ENCODE measurements at regions not wholly inside any gene's neighbourhood (a gene's known extent, or its start where the extent isn't known, plus 50 kb on each side); places are given as distances from the start of the nearest gene placed in this dataset.
A peak's percentile ranks its signal among the peaks of the same experiment; 100 is the strongest.

GRCh38 chr2:136351684-136352083, 233.7 kb upstream of the CXCR4 start:
- H3K9ac ChIP-seq (ENCODE audit: control insufficient read depth, insufficient read depth, low read length): no peak overlapping the region
- no peaks in the 10 kb centered on the region for H3K79me2 ChIP-seq (ENCODE audit: control insufficient read depth, insufficient read depth, low read length)
- WGBS (ENCODE audit: insufficient coverage, insufficient replicate concordance, low lambda C conversion rate, missing lambda C conversion rate): 31% methylated on average over 4 of the region's 4 CpGs
- intact Hi-C loops (cut with micrococcal nuclease; ENCODE audit: unreplicated experiment): no loop called here
- BruUV-seq (replicated peaks): no TSS peak
- no peak overlapping the region for H3K4me2 ChIP-seq (ENCODE audit: control insufficient read depth, insufficient read depth)
- no peaks in the 10 kb centered on the region for H3K36me3 ChIP-seq (ENCODE audit: control insufficient read depth in 2 of 2, insufficient read depth in 2 of 2, low read length in 1 of 2)
- no peaks in the 10 kb centered on the region for H3K27me3 ChIP-seq (replicated peaks in 1 of 2; ENCODE audit: control insufficient read depth in 2 of 2, insufficient read depth in 2 of 2, low read length in 1 of 2)
- RAD21 ChIA-PET (ENCODE audit: unreplicated experiment): interaction anchor here (1.2 kb wide), 1 partner anchor 25 kb away, joined by 3 read pairs; no protein-coding TSS in a partner anchor
- no peak overlapping the region for H3K4me3 ChIP-seq
- CTCF ChIA-PET: no interaction called here
- 0 out of 2 replicates have a peak, but pooled peaks have one; percentile 11 for TF ChIP-seq MTA2 (IDR thresholded peaks at IDR 0.05; ENCODE audit: low read depth)
- peak; percentile 27; the same call in 1 of the 2 replicates for TF ChIP-seq RUNX3 (IDR thresholded peaks at IDR 0.05; ENCODE audit: low read length)
- no peak for TF ChIP-seq EP300 (IDR thresholded peaks at IDR 0.05; ENCODE audit: borderline replicate concordance in 1 of 2, control insufficient read depth in 1 of 2, low read depth in 2 of 2, low read length in 2 of 2)
- H2AFZ ChIP-seq (ENCODE audit: control insufficient read depth, low read depth, low read length): no peak overlapping the region
- DNase-seq (ENCODE audit: low read depth, low spot score) (no peak), ATAC-seq (peak; percentile 21; the same call in 1 of the 3 replicates), FAIRE-seq (no peak)
- in situ Hi-C loops (cut with MboI): no loop called here
- no peaks in the 10 kb centered on the region for H3K4me1 ChIP-seq (ENCODE audit: control insufficient read depth, insufficient read depth, low read length)
- peaks cover 1% of the 10 kb centered on the region; the same call in 2 of the 3 replicates for H3K9me3 ChIP-seq (replicated peaks; ENCODE audit: control insufficient read depth, insufficient read depth, low read length)
- SMC1A ChIA-PET (ENCODE audit: uncharacterized antibody, unreplicated experiment): interaction anchor here (0.9 to 2.5 kb wide), 4 partner anchors 24 to 96 kb away, joined by 3 to 7 read pairs (median 4); no protein-coding TSS in a partner anchor
- H4K20me1 ChIP-seq (ENCODE audit: control insufficient read depth, insufficient read depth): no peaks in the 10 kb centered on the region
- H3K27ac ChIP-seq (ENCODE audit: control insufficient read depth, insufficient read depth): no peak overlapping the region
- POLR2A ChIA-PET: interaction anchor here (0.6 to 0.9 kb wide), 2 partner anchors 41 to 403 kb away, joined by 3 read pairs; no protein-coding TSS in a partner anchor

- BruUV-seq (replicated peaks): no TSS peak
- SMC1A ChIA-PET (ENCODE audit: uncharacterized antibody, unreplicated experiment): interaction anchor here (0.9 to 1.9 kb wide), 2 partner anchors 13 to 92 kb away, joined by 3 to 6 read pairs; no protein-coding TSS in a partner anchor
- POLR2A ChIA-PET: no interaction called here
- in situ Hi-C loops (cut with MboI): no loop called here
- RAD21 ChIA-PET (ENCODE audit: unreplicated experiment): no interaction called here
- intact Hi-C loops (cut with micrococcal nuclease; ENCODE audit: unreplicated experiment): no loop called here
- peaks cover 1% of the 10 kb centered on the region; the same call in 2 of the 3 replicates for H3K9me3 ChIP-seq (replicated peaks; ENCODE audit: control insufficient read depth, insufficient read depth, low read length)
- no peak overlapping the region for H3K27ac ChIP-seq (ENCODE audit: control insufficient read depth, insufficient read depth)
- CTCF ChIA-PET: interaction anchor here (1.0 kb wide), 1 partner anchor 10 kb away, joined by 3 read pairs; no protein-coding TSS in a partner anchor
- no peaks in the 10 kb centered on the region for H3K79me2 ChIP-seq (ENCODE audit: control insufficient read depth, insufficient read depth, low read length)
- H3K4me3 ChIP-seq: no peak overlapping the region
- no peak overlapping the region for H2AFZ ChIP-seq (ENCODE audit: control insufficient read depth, low read depth, low read length)
- no peaks in the 10 kb centered on the region for H3K36me3 ChIP-seq (ENCODE audit: control insufficient read depth in 2 of 2, insufficient read depth in 2 of 2, low read length in 1 of 2)
- ATAC-seq (no peak), DNase-seq (ENCODE audit: low read depth, low spot score) (no peak), FAIRE-seq (no peak)
- H3K9ac ChIP-seq (ENCODE audit: control insufficient read depth, insufficient read depth, low read length): no peak overlapping the region
- H3K4me1 ChIP-seq (ENCODE audit: control insufficient read depth, insufficient read depth, low read length): no peaks in the 10 kb centered on the region
- H3K4me2 ChIP-seq (ENCODE audit: control insufficient read depth, insufficient read depth): no peak overlapping the region
- WGBS (ENCODE audit: insufficient coverage, insufficient replicate concordance, low lambda C conversion rate, missing lambda C conversion rate): 75% methylated on average over 2 of the region's 2 CpGs
- no peaks in the 10 kb centered on the region for H4K20me1 ChIP-seq (ENCODE audit: control insufficient read depth, insufficient read depth)
- no peaks in the 10 kb centered on the region for H3K27me3 ChIP-seq (replicated peaks in 1 of 2; ENCODE audit: control insufficient read depth in 2 of 2, insufficient read depth in 2 of 2, low read length in 1 of 2)
- TF ChIP-seq SMARCA5 (IDR thresholded peaks at IDR 0.05) (no peak), TCF12 (IDR thresholded peaks at IDR 0.05; ENCODE audit: low read depth, low read length) (no peak), POLR2AphosphoS5 (IDR thresholded peaks at IDR 0.05; ENCODE audit: low read length) (no peak), NFXL1 (IDR thresholded peaks at IDR 0.05; ENCODE audit: borderline replicate concordance) (no peak), PAX8 (IDR thresholded peaks at IDR 0.05) (no peak), EP300 (IDR thresholded peaks at IDR 0.05; ENCODE audit: borderline replicate concordance in 1 of 2, control insufficient read depth in 1 of 2, low read depth in 2 of 2, low read length in 2 of 2) (no peak), REST (IDR thresholded peaks at IDR 0.05; ENCODE audit: low read depth, low read length) (no peak), WRNIP1 (IDR thresholded peaks at IDR 0.05; ENCODE audit: borderline replicate concordance, low read depth, low read length) (no peak), ASH2L (IDR thresholded peaks at IDR 0.05; ENCODE audit: borderline replicate concordance, low read depth) (no peak), FOXM1 (IDR thresholded peaks at IDR 0.05; ENCODE audit: low read depth, low read length) (no peak)
Measured at GRCh38 chr2:136347981-136348380, 230.0 kb upstream of the CXCR4 start.

Measured in GM12878 (cell line).